Rectal smooth muscle tissue (tissue), 1 donor: ENCODE measurements at regions not wholly inside any gene's neighbourhood (a gene's known extent, or its start where the extent isn't known, plus 50 kb on each side); places are given as distances from the start of the nearest gene placed in this dataset.

Source experiments
- H3K27ac ChIP-seq: one replicate; pipeline ENCODE4 v1.7.0; 2013; ENCODE audit warnings: low read depth, low read length, inconsistent platforms
- H3K27me3 ChIP-seq: one replicate; pipeline ENCODE4 v1.7.0; 2013; ENCODE audit warnings: low read length; ENCODE audit not compliant: control insufficient read depth, insufficient read depth
- H3K36me3 ChIP-seq: one replicate; pipeline ENCODE4 v1.7.0; 2013; ENCODE audit warnings: low read length; ENCODE audit not compliant: control insufficient read depth, insufficient read depth
- H3K4me1 ChIP-seq: one replicate; pipeline ENCODE4 v1.7.0; 2013; ENCODE audit warnings: low read length; ENCODE audit not compliant: control insufficient read depth, insufficient read depth
- H3K4me3 ChIP-seq: one replicate; pipeline ENCODE4 v1.7.0; 2013; ENCODE audit warnings: low read length
- H3K9ac ChIP-seq: one replicate; pipeline ENCODE4 v1.7.0; 2013; ENCODE audit warnings: low read length

DNA sequence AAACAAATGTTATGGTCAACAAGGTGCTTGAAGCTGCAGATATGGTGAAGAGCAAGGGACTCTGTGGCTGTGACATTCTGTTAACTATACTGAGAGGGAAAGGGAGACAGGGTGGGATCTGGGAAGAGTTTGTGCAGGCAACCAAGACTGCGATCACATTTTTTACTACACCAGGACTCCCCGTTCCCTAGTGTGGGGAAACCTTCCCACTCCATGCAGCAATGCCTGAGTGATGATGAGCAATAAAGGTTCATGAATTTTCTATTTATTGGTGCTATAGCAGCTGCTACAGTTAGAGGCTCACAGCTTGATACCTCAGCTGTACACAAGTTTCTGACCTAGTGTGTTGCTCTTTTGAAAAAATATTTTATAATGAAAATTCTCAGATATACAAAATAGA, 160.9 kb upstream of the SGO1 start:
- H3K27me3 ChIP-seq: no peaks in the 10 kb centered on the region
- no peaks in the 10 kb centered on the region for H3K4me1 ChIP-seq
- H3K27ac ChIP-seq: no peak overlapping the region
- no peak overlapping the region for H3K4me3 ChIP-seq
- H3K9ac ChIP-seq: no peak overlapping the region
- no peaks in the 10 kb centered on the region for H3K36me3 ChIP-seq

DNA sequence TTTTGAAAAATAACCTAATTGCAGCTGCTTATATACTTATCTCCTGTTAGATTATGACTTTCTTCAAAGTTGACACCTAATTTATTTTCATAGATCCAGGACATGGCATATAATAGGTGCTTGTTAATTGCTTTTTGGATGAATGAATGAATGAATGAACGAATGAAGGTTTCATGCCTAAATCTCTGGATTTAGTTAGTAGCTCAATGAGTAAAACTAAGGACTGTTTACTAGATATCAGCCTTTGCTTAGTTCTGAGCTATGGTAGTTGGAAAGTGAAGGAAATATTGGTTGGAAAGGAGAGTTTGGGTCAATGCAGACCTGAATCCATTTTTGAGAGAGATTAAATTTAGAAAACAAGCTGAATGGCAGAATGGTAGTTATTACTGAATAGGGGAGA, 160.4 kb upstream of the SGO1 start:
- Histone ChIP-seq H3K4me3 (no peak overlapping the region), H3K36me3 (no peaks in the 10 kb centered on the region), H3K27ac (no peak overlapping the region), H3K27me3 (no peaks in the 10 kb centered on the region), H3K4me1 (no peaks in the 10 kb centered on the region), H3K9ac (no peak overlapping the region)

DNA sequence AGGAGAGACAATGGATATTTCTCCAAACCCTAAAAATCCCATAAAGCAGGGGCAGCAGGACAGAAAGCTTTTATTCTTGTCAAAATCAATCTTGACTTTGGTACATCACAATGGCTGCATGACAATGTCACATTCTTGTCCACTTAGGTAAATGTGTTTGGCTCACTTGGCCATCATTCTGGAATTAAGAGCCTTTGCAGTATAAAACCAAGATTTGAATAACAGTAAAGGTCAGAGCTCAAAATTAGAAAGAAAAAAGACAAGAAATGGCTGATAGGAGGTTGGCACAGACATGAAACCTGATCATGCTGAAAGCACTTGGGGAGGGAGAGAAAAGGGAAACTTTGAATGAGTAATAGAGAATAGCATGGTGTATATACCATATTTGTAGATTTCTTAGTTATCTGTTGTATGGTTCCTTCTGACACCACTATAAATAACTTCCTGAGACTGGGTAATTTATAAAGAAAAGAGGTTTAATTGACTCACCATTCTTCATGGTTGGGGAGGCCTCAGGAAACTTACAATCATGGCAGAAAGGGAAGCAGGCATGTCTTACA, 158.5 kb upstream of the SGO1 start:
- Histone ChIP-seq H3K27me3 (no peaks in the 10 kb centered on the region), H3K4me1 (no peaks in the 10 kb centered on the region), H3K4me3 (no peak overlapping the region), H3K9ac (no peak overlapping the region), H3K36me3 (no peaks in the 10 kb centered on the region), H3K27ac (no peak overlapping the region)

DNA sequence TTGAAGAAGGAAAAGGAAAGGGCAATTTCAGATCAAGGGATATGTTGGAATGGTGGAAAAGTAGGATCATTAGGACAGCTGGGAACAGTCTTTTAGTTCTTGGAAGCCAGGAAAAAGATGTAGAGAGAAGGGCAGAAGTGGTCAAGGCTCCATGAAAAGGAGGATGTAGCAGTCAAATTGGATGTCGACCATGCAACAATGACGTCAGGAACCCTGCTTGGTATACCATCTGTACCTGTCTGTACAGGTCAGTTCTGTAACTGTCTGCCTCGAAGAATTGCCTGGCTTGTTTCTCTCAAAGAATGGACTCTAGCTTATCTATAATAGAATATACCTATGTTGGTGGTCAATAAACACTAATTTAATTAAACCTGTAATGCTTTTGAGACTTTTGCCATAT, 157.8 kb upstream of the SGO1 start:
- H3K36me3 ChIP-seq: no peaks in the 10 kb centered on the region
- H3K27me3 ChIP-seq: no peaks in the 10 kb centered on the region
- H3K4me3 ChIP-seq: no peak overlapping the region
- no peak overlapping the region for H3K9ac ChIP-seq
- no peak overlapping the region for H3K27ac ChIP-seq
- no peaks in the 10 kb centered on the region for H3K4me1 ChIP-seq

DNA sequence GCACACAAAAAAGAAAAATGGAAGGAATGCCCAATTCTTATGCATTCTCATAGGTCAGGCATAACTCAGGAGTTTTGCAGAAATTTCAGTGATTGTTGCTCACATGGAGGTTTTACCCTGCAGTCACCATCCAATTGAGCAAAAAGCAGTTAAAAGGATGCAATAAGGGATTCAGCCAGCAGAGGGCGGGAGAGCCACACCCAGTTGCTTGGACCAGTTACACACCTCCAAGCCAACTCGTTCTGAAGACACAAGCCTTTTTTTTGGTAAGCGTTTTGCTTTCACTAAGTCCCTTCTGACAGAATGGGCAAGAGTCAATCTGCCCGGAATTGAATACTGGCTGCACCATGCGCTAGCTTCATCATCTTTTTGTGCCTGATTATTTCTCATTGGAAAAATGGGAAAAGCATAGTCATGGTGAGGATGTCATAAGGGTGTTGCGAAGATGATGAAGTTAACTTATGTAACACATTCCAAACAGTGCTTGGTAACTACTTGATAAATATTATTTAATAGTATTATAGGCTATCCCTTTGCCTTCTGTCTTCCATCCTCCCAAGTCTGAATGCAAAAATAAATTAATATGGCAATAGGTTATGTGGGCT, 154.4 kb upstream of the SGO1 start:
- no peaks in the 10 kb centered on the region for H3K36me3 ChIP-seq
- no peak overlapping the region for H3K9ac ChIP-seq
- no peak overlapping the region for H3K4me3 ChIP-seq
- H3K27me3 ChIP-seq: no peaks in the 10 kb centered on the region
- H3K4me1 ChIP-seq: no peaks in the 10 kb centered on the region
- H3K27ac ChIP-seq: no peak overlapping the region

DNA sequence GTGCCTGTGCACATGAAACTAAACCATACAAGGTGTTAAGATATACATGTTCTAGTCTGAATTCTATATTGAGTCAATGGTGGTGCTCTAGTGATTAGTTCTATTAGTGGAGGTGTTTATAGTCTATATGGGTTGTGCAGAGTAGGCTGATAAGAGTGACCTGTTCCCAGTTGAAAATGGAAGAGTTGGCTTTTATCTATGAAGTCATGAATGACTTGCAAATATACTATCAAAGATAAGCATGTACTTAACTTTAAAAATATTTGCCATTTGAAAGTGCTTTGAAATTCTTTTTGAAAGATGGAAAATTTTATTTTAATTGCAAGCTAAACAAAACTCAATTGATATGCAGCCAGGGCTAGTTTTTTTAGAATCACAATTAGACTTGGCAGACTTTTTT, 150.6 kb upstream of the SGO1 start:
- Histone ChIP-seq H3K27ac (no peak overlapping the region), H3K36me3 (no peaks in the 10 kb centered on the region), H3K27me3 (no peaks in the 10 kb centered on the region), H3K4me3 (no peak overlapping the region), H3K4me1 (no peaks in the 10 kb centered on the region), H3K9ac (no peak overlapping the region)

DNA sequence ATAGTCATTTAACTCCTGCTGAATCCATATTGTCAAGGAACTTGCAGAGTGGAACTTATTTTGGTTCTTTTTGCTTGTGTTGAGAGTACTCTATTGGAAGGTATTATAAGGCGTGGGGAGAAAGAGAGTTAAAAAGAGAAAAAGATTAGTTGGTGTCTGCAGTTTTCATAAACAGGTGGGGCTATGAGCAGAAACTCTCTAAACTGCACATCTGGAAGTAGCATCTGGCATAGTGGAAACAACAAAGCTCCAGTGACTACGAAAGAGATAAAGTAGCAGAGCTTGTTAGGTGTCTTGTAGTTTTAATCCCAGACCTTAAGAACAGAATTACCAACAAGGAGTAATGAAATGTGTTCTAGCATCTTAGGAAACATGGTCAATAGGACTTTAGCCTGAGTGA, 148.8 kb upstream of the SGO1 start:
- Histone ChIP-seq H3K4me1 (no peaks in the 10 kb centered on the region), H3K27me3 (no peaks in the 10 kb centered on the region), H3K9ac (no peak overlapping the region), H3K27ac (no peak overlapping the region), H3K36me3 (no peaks in the 10 kb centered on the region), H3K4me3 (no peak overlapping the region)

DNA sequence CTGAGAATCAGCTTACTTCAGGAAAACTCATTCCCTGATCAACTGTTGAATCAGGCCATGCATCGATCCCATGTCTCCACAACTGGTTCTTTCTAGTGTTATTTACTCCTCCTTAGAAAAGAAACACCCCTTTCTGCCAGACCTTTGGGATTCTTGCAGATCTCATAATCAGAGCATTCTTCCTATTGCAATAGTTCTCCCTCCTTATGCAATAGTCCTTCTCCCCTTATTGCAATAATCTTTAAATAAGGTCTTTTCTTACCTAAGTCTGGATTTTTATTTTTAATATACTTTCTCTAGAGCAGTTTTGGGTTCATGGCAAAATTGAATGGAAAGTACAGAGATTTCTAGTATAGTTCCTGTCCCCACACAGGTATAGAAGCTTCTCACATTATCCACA, 141.9 kb upstream of the SGO1 start:
- no peak overlapping the region for H3K4me3 ChIP-seq
- H3K36me3 ChIP-seq: no peaks in the 10 kb centered on the region
- H3K4me1 ChIP-seq: no peaks in the 10 kb centered on the region
- H3K9ac ChIP-seq: no peak overlapping the region
- H3K27me3 ChIP-seq: no peaks in the 10 kb centered on the region
- no peak overlapping the region for H3K27ac ChIP-seq

DNA sequence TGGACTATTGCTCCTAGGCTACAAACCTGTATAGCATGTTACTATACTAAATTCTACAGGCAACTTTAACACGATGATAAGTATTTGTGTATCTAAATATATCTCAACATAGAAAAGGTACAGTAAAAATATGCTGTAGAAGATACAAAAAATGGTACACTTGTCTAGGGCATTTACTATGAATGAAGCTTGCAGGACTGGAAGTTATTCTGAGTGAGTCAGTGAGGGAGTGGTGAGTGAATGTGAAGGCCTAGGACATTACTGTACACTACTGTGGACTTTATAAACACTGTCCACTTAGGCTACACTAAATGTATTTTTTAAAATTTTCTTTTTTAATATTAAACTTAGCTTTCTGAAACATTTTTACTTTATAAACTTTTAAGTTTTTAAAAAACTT, 140.5 kb upstream of the SGO1 start:
- H3K27ac ChIP-seq: no peak overlapping the region

DNA sequence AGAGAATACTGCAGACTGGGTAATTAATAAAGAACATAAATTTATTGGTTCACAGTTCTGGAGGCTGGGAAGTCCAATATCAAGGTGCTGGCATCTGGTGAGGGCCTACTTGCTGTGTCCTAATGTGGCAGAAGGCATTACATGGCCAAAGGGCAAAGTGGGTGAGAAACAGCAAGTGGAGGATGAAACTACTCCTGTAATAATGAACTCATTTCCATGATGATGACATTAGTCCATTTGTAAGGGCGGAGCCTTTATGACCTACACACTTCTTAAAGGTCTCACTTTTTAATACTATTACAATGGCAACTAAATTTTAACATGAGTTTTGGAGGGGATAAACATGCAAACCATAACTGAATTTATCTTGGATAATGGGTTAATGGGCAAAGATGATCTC, 139.6 kb upstream of the SGO1 start:
- Histone ChIP-seq H3K27me3 (no peaks in the 10 kb centered on the region), H3K4me1 (no peaks in the 10 kb centered on the region), H3K36me3 (no peaks in the 10 kb centered on the region), H3K27ac (no peak overlapping the region), H3K4me3 (no peak overlapping the region), H3K9ac (no peak overlapping the region)

More for the DNA sequence above, 140.5 kb upstream of the SGO1 start:
- Histone ChIP-seq H3K4me3 (no peak overlapping the region), H3K4me1 (no peaks in the 10 kb centered on the region), H3K9ac (no peak overlapping the region), H3K36me3 (no peaks in the 10 kb centered on the region), H3K27me3 (no peaks in the 10 kb centered on the region)

DNA sequence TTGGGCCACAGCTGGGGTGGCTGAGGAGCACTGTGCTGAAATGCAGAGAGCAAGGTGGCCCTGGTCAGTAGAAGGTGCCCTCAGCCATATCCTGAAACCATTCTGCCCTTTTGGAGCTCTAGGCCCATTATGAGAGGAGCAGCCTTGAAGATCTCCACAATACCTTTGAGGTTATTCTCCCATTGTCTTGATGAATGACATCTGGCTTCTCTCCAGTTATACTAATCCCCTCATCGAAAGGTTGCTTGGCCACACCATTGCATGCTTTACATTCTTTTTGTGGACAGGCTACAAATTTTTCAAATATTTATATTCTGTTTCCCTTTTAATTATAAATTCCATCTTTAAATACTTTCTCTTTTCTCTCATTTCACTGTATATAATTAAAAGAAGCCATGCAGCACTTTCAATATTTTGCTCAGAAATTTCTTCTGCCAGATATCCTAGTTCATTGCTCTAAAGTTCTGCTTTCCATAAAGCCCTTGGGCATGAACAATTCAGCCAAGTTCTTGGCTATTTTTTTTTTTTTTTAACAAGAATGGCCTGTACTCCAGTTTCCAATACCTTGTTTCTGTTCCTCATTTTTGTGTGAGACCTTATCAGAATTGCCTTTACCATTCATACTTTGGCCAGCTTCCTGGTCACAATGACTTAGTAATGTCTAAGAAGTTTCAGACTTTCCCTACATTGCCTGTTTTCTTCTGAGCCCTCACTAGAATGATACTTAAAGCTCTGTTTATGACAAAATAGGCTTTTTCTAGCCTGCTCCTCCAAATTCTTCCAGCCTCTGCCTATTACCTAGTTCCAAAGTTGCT, 138.9 kb upstream of the SGO1 start:
- Histone ChIP-seq H3K27me3 (no peaks in the 10 kb centered on the region), H3K36me3 (no peaks in the 10 kb centered on the region), H3K4me1 (peaks cover 5% of the 10 kb centered on the region), H3K4me3 (no peak overlapping the region), H3K27ac (no peak overlapping the region), H3K9ac (no peak overlapping the region)

DNA sequence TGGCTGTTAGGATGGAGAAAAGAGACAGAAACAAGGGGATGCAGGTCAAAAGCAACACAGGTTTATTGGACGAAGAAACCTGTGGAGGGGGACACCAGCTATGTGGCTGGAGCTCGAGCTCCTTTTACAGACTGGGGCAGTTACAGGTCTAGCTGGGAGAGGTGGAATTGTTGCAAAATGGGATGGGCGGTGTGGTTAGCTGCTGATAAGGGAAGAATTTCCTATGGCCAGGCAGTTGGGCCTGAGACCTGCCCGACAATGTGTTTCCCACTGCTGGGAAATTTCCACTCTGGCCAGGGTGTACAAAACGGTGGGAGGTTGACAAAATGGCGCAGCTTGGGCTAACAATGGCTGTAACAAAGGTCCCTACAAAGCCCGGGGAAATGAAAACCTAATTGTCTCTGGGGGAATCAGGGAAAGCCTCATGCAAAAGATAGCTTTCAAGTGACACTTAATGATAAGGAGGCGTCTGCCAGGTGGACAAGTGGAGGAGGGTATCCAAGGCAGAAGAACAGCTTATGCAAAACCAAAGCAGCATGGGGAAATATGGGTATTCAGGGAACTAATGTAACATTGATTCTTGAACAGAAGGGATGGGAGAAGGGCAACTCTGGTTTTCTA, 137.4 kb upstream of the SGO1 start:
- Histone ChIP-seq H3K27ac (no peak overlapping the region), H3K4me1 (peaks cover 11% of the 10 kb centered on the region), H3K9ac (no peak overlapping the region), H3K27me3 (no peaks in the 10 kb centered on the region), H3K36me3 (no peaks in the 10 kb centered on the region), H3K4me3 (no peak overlapping the region)
